Fibroblast of mammary gland (primary cell): ENCODE measurements at regions not wholly inside any gene's neighbourhood (a gene's known extent, or its start where the extent isn't known, plus 50 kb on each side); places are given as distances from the start of the nearest gene placed in this dataset.

Experiments used
- DNase-seq: peaks from one replicate; pipeline ENCODE4 v3.0.0-alpha.2; 2010; ENCODE audit warnings: low read depth
- H3K4me3 ChIP-seq: 2 replicates; pipeline ENCODE4 v1.5.1; 2011; ENCODE audit warnings: low read depth, mild to moderate bottlenecking, low read length, moderate library complexity; ENCODE audit not compliant: control insufficient read depth
- TF ChIP-seq, protein P1 (sequence below): conservative IDR thresholded peaks from 2 replicates; pipeline ENCODE4 v1.5.1; 2011; ENCODE audit warnings: low read depth, low read length, inconsistent platforms; ENCODE audit not compliant: control insufficient read depth, insufficient read depth

DNA sequence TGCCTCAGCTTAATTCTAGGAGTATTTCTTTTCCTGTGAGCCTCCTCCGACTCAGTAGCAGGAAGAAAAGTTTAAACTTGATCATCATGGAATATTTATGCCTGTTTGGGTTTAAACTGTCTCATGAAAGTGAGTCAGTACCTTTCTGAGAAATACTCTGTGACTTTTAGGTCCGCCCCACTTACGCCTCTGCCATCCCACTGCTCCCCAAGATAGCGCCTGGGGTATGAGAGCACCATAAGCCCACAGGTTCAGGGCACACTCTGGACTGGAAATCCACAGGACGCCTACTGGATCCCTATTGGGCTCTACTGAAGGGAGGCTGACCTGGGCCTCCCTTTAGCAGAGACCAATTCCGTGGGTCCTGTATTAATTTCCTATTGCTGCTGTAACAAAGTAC, 175.8 kb upstream of the CDH20 start:
- DNase-seq, result no peak
- no peak overlapping the region for H3K4me3 ChIP-seq
- TF ChIP-seq, protein P1, sequence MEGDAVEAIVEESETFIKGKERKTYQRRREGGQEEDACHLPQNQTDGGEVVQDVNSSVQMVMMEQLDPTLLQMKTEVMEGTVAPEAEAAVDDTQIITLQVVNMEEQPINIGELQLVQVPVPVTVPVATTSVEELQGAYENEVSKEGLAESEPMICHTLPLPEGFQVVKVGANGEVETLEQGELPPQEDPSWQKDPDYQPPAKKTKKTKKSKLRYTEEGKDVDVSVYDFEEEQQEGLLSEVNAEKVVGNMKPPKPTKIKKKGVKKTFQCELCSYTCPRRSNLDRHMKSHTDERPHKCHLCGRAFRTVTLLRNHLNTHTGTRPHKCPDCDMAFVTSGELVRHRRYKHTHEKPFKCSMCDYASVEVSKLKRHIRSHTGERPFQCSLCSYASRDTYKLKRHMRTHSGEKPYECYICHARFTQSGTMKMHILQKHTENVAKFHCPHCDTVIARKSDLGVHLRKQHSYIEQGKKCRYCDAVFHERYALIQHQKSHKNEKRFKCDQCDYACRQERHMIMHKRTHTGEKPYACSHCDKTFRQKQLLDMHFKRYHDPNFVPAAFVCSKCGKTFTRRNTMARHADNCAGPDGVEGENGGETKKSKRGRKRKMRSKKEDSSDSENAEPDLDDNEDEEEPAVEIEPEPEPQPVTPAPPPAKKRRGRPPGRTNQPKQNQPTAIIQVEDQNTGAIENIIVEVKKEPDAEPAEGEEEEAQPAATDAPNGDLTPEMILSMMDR, result no peak

DNA sequence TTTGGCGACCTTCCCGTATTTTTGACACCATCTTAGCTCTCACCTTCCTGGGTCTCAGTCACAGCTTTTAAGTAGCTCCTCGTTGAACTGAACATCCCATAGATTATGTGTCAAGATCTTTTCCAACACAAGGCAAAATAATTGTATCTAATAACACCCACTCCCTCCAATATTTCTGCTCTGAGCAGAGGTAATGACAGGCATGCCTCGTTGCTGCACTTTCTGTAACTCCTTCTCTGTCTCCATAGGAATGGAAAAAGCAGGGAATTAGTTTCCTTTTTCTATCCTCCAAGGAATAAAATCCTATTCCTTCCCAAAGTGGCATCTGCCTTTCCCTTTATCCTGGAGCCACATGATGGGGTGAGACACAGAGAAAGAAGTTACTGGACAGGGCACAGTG, 174.0 kb upstream of the CDH20 start:
- TF ChIP-seq, protein P1, result no peak
- no peak for DNase-seq
- no peak overlapping the region for H3K4me3 ChIP-seq

DNA sequence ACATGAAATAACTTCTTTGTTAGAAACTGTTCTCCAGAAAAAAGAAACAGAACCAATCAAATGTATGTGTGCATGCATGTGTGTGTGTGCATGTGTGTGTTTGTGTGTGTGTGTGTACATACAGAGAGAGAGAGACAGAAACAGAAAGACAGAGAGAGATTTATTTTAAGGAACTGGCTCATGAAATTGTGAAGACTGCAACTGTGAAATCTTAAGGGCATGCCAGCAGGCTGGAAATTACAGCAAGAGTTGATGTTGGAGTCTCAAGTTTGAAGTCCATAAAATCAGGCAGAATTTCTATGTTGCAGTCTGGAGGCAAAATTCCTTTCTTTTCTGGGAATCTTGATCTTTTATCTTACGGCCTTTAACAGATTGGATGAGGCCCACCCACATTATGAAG, 168.9 kb upstream of the CDH20 start:
- no peak for DNase-seq
- H3K4me3 ChIP-seq, result no peak overlapping the region
- TF ChIP-seq, protein P1, result no peak

DNA sequence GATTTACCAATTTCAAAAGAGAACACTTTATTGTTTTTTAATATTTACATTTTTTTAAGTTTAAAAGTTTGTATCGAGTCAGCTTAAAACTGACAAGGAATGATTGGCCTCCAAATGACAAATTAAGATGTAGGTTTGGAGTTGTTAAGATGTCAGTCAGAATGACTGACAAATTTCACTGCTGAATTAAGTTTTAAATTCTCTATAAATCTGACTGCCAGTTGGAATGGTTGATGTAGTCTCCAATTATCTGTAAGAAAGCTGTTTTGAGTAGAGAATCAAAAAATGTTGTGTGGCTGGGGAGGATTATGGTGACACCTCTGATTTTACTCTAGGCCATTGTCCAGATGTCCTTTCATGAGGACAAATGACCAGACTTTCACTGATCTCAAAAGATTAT, 165.3 kb upstream of the CDH20 start:
- TF ChIP-seq, protein P1, result no peak
- DNase-seq, result no peak
- H3K4me3 ChIP-seq, result no peak overlapping the region

DNA sequence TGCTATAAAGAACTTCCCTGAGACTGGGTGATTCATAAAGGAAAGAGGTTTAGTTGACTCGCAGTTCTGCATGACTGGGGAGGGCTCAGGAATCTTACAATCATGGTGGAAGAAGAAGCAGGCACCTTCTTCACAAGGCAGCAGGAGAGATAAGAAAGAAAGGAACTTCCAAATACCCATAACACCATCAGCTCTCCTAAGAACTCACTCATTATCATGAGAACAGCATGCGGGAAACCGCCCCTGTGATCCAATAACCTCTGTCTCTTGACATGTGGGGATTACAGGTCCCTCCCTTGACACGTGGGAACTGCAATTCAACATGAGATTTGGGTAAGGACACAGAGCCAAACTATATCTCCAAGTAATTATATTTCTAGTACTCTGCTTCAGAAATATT, 163.8 kb upstream of the CDH20 start:
- DNase-seq, result no peak
- no peak overlapping the region for H3K4me3 ChIP-seq
- TF ChIP-seq, protein P1, result no peak

DNA sequence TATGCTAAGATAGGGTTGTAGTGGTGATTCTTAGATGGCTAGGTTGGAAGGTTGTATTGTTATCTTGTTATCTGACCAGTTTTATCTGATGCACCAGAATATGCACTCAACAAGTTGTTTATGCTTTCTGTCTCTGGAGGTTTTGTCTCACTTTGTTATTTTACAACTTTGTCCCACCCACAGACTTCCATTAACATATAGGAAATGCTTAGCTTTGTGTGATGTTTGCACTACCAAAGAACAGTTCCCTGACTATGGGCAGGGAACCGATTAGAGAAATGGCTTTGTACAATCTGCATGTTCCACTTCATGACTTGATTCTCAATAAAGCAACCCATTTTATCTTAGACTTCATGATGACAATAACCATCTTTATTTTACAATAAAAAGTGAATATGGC, 160.6 kb upstream of the CDH20 start:
- TF ChIP-seq, protein P1, result no peak
- DNase-seq, result no peak
- H3K4me3 ChIP-seq, result no peak overlapping the region

DNA sequence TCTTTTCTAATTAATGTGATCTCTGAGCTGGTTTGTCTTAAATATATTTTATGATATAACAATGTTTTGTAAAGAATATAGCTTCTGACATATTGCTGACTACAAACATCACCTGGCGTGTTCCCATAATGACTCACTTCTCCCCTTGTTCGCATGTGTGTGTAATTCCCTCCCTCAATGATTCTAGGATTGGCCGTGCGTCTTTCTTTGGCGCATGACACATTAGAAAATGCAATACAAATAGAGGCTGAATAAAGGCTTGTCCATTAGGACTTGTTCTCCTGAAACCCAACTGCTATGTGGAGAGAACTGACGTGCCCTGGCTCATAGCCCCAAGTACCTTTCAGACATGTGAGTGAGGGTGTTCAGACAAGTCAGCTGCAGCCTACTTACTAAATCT, 159.7 kb upstream of the CDH20 start:
- H3K4me3 ChIP-seq, result no peak overlapping the region
- no peak for DNase-seq
- TF ChIP-seq, protein P1, result no peak
